ENCODE measurements at regions not wholly inside any gene's neighbourhood (a gene's known extent, or its start where the extent isn't known, plus 50 kb on each side); places are given as distances from the start of the nearest gene placed in this dataset.

- Histone ChIP-seq H3K9ac (ENCODE audit: low read length in 2 of 2) (no peak overlapping the region), H3K27ac (ENCODE audit: low read length) (no peak overlapping the region), H3K4me3 (ENCODE audit: low read length in 2 of 2) (no peak overlapping the region), H3K36me3 (ENCODE audit: control insufficient read depth in 2 of 2, insufficient read depth in 2 of 2, low read length in 2 of 2) (no peaks in the 10 kb centered on the region), H3K4me1 (ENCODE audit: control insufficient read depth, insufficient read depth, low read length) (no peaks in the 10 kb centered on the region), H3K27me3 (ENCODE audit: control insufficient read depth in 1 of 2, insufficient read depth in 2 of 2, low read length in 2 of 2) (peaks cover 0 to 4% of the 10 kb centered on the region in 2 donors), H3K9me3 (ENCODE audit: control insufficient read depth in 2 of 2, low read length in 2 of 2) (peaks cover 0 to 4% of the 10 kb centered on the region in 2 donors)
Measured at GRCh38 chr21:41037212-41037611, 130.7 kb upstream of the BACE2 start.

- Histone ChIP-seq H3K9me3 (ENCODE audit: control insufficient read depth in 2 of 2, low read length in 2 of 2) (peaks cover 0 to 4% of the 10 kb centered on the region in 2 donors), H3K27ac (ENCODE audit: low read length) (no peak overlapping the region), H3K4me1 (ENCODE audit: control insufficient read depth, insufficient read depth, low read length) (no peaks in the 10 kb centered on the region), H3K4me3 (ENCODE audit: low read length in 2 of 2) (no peak overlapping the region), H3K27me3 (ENCODE audit: control insufficient read depth in 1 of 2, insufficient read depth in 2 of 2, low read length in 2 of 2) (peaks cover 0 to 4% of the 10 kb centered on the region in 2 donors), H3K36me3 (ENCODE audit: control insufficient read depth in 2 of 2, insufficient read depth in 2 of 2, low read length in 2 of 2) (no peaks in the 10 kb centered on the region), H3K9ac (ENCODE audit: low read length in 2 of 2) (no peak overlapping the region)
Measured at GRCh38 chr21:41037936-41038335, 130.0 kb upstream of the BACE2 start.

- H3K27me3 ChIP-seq (ENCODE audit: control insufficient read depth in 1 of 2, insufficient read depth in 2 of 2, low read length in 2 of 2), result peaks cover 0 to 4% of the 10 kb centered on the region in 2 donors
- H3K4me1 ChIP-seq (ENCODE audit: control insufficient read depth, insufficient read depth, low read length), result no peaks in the 10 kb centered on the region
- no peak overlapping the region for H3K4me3 ChIP-seq (ENCODE audit: low read length in 2 of 2)
- no peak overlapping the region for H3K27ac ChIP-seq (ENCODE audit: low read length)
- no peaks in the 10 kb centered on the region for H3K36me3 ChIP-seq (ENCODE audit: control insufficient read depth in 2 of 2, insufficient read depth in 2 of 2, low read length in 2 of 2)
- no peak overlapping the region for H3K9ac ChIP-seq (ENCODE audit: low read length in 2 of 2)
- no peaks in the 10 kb centered on the region for H3K9me3 ChIP-seq (ENCODE audit: control insufficient read depth in 2 of 2, low read length in 2 of 2)
Measured at GRCh38 chr21:41043014-41043413, 124.9 kb upstream of the BACE2 start.

- Histone ChIP-seq H3K9ac (ENCODE audit: low read length in 2 of 2) (no peak overlapping the region), H3K27ac (ENCODE audit: low read length) (no peak overlapping the region), H3K4me3 (ENCODE audit: low read length in 2 of 2) (no peak overlapping the region), H3K9me3 (ENCODE audit: control insufficient read depth in 2 of 2, low read length in 2 of 2) (no peaks in the 10 kb centered on the region), H3K36me3 (ENCODE audit: control insufficient read depth in 2 of 2, insufficient read depth in 2 of 2, low read length in 2 of 2) (no peaks in the 10 kb centered on the region), H3K27me3 (ENCODE audit: control insufficient read depth in 1 of 2, insufficient read depth in 2 of 2, low read length in 2 of 2) (no peaks in the 10 kb centered on the region), H3K4me1 (ENCODE audit: control insufficient read depth, insufficient read depth, low read length) (no peaks in the 10 kb centered on the region)
Measured at GRCh38 chr21:41045534-41046268, 122.3 kb upstream of the BACE2 start.

GRCh38 chr21:41048145-41048544 lies 119.8 kb upstream of the BACE2 start:
- Histone ChIP-seq H3K9ac (ENCODE audit: low read length in 2 of 2) (no peak overlapping the region), H3K27me3 (ENCODE audit: control insufficient read depth in 1 of 2, insufficient read depth in 2 of 2, low read length in 2 of 2) (no peaks in the 10 kb centered on the region), H3K4me1 (ENCODE audit: control insufficient read depth, insufficient read depth, low read length) (no peaks in the 10 kb centered on the region), H3K27ac (ENCODE audit: low read length) (no peak overlapping the region), H3K4me3 (ENCODE audit: low read length in 2 of 2) (no peak overlapping the region), H3K36me3 (ENCODE audit: control insufficient read depth in 2 of 2, insufficient read depth in 2 of 2, low read length in 2 of 2) (no peaks in the 10 kb centered on the region), H3K9me3 (ENCODE audit: control insufficient read depth in 2 of 2, low read length in 2 of 2) (no peaks in the 10 kb centered on the region)

GRCh38 chr21:41048623-41049022 lies 119.3 kb upstream of the BACE2 start:
- no peaks in the 10 kb centered on the region for H3K4me1 ChIP-seq (ENCODE audit: control insufficient read depth, insufficient read depth, low read length)
- no peak overlapping the region for H3K9ac ChIP-seq (ENCODE audit: low read length in 2 of 2)
- H3K4me3 ChIP-seq (ENCODE audit: low read length in 2 of 2), result no peak overlapping the region
- H3K27ac ChIP-seq (ENCODE audit: low read length), result no peak overlapping the region
- H3K9me3 ChIP-seq (ENCODE audit: control insufficient read depth in 2 of 2, low read length in 2 of 2), result no peaks in the 10 kb centered on the region
- H3K36me3 ChIP-seq (ENCODE audit: control insufficient read depth in 2 of 2, insufficient read depth in 2 of 2, low read length in 2 of 2), result no peaks in the 10 kb centered on the region
- no peaks in the 10 kb centered on the region for H3K27me3 ChIP-seq (ENCODE audit: control insufficient read depth in 1 of 2, insufficient read depth in 2 of 2, low read length in 2 of 2)

GRCh38 chr21:41052820-41053555 lies 115.0 kb upstream of the BACE2 start:
- no peaks in the 10 kb centered on the region for H3K9me3 ChIP-seq (ENCODE audit: control insufficient read depth in 2 of 2, low read length in 2 of 2)
- H3K27ac ChIP-seq (ENCODE audit: low read length), result no peak overlapping the region
- no peak overlapping the region for H3K4me3 ChIP-seq (ENCODE audit: low read length in 2 of 2)
- no peaks in the 10 kb centered on the region for H3K4me1 ChIP-seq (ENCODE audit: control insufficient read depth, insufficient read depth, low read length)
- H3K36me3 ChIP-seq (ENCODE audit: control insufficient read depth in 2 of 2, insufficient read depth in 2 of 2, low read length in 2 of 2), result no peaks in the 10 kb centered on the region
- no peaks in the 10 kb centered on the region for H3K27me3 ChIP-seq (ENCODE audit: control insufficient read depth in 1 of 2, insufficient read depth in 2 of 2, low read length in 2 of 2)
- H3K9ac ChIP-seq (ENCODE audit: low read length in 2 of 2), result no peak overlapping the region

GRCh38 chr21:41054018-41054578 lies 113.9 kb upstream of the BACE2 start:
- Histone ChIP-seq H3K4me3 (ENCODE audit: low read length in 2 of 2) (no peak overlapping the region), H3K36me3 (ENCODE audit: control insufficient read depth in 2 of 2, insufficient read depth in 2 of 2, low read length in 2 of 2) (no peaks in the 10 kb centered on the region), H3K9me3 (ENCODE audit: control insufficient read depth in 2 of 2, low read length in 2 of 2) (peaks cover 4 to 5% of the 10 kb centered on the region in 2 donors), H3K4me1 (ENCODE audit: control insufficient read depth, insufficient read depth, low read length) (no peaks in the 10 kb centered on the region), H3K27me3 (ENCODE audit: control insufficient read depth in 1 of 2, insufficient read depth in 2 of 2, low read length in 2 of 2) (no peaks in the 10 kb centered on the region), H3K9ac (ENCODE audit: low read length in 2 of 2) (no peak overlapping the region), H3K27ac (ENCODE audit: low read length) (no peak overlapping the region)

- Histone ChIP-seq H3K4me3 (ENCODE audit: low read length in 2 of 2) (no peak overlapping the region), H3K27me3 (ENCODE audit: control insufficient read depth in 1 of 2, insufficient read depth in 2 of 2, low read length in 2 of 2) (no peaks in the 10 kb centered on the region), H3K4me1 (ENCODE audit: control insufficient read depth, insufficient read depth, low read length) (no peaks in the 10 kb centered on the region)
Measured at GRCh38 chr21:41055266-41055665, 112.7 kb upstream of the BACE2 start.

GRCh38 chr21:41059871-41060270 lies 108.1 kb upstream of the BACE2 start:
- peaks cover 4 to 5% of the 10 kb centered on the region in 2 donors for H3K9me3 ChIP-seq (ENCODE audit: control insufficient read depth in 2 of 2, low read length in 2 of 2)
- no peak overlapping the region for H3K9ac ChIP-seq (ENCODE audit: low read length in 2 of 2)
- no peak overlapping the region for H3K27ac ChIP-seq (ENCODE audit: low read length)
- peaks cover 0 to under 1% of the 10 kb centered on the region in 2 donors for H3K27me3 ChIP-seq (ENCODE audit: control insufficient read depth in 1 of 2, insufficient read depth in 2 of 2, low read length in 2 of 2)
- no peaks in the 10 kb centered on the region for H3K36me3 ChIP-seq (ENCODE audit: control insufficient read depth in 2 of 2, insufficient read depth in 2 of 2, low read length in 2 of 2)
- peaks cover 5% of the 10 kb centered on the region for H3K4me1 ChIP-seq (ENCODE audit: control insufficient read depth, insufficient read depth, low read length)
- no peak overlapping the region for H3K4me3 ChIP-seq (ENCODE audit: low read length in 2 of 2)

More at GRCh38 chr21:41055266-41055665, 112.7 kb upstream of the BACE2 start:
- Histone ChIP-seq H3K27ac (ENCODE audit: low read length) (no peak overlapping the region), H3K9me3 (ENCODE audit: control insufficient read depth in 2 of 2, low read length in 2 of 2) (peaks cover 4 to 5% of the 10 kb centered on the region in 2 donors), H3K9ac (ENCODE audit: low read length in 2 of 2) (no peak overlapping the region), H3K36me3 (ENCODE audit: control insufficient read depth in 2 of 2, insufficient read depth in 2 of 2, low read length in 2 of 2) (no peaks in the 10 kb centered on the region)
